H1 (cell line): ENCODE measurements at regions not wholly inside any gene's neighbourhood (a gene's known extent, or its start where the extent isn't known, plus 50 kb on each side); places are given as distances from the start of the nearest gene placed in this dataset.

Experiments
- CTCF ChIA-PET: fragments of 300-600 bp; sonication (Branson Sonifier 250); formaldehyde crosslinking; loops from one replicate; lab custom pipeline; 2021; ENCODE audit not compliant: partially characterized antibody; lab: Charles Lee
- POLR2A ChIA-PET: fragments of 300-600 bp; sonication (Branson Sonifier 250); formaldehyde crosslinking; loops from one replicate; lab custom pipeline; 2021; ENCODE audit warnings: inconsistent platforms; ENCODE audit not compliant: partially characterized antibody; lab: Charles Lee
- DNase-seq, 2 experiments: peaks; one replicate each; pipeline versions ENCODE4 v3.0.0 to v3.0.0-alpha.2; 2010 to 2022; ENCODE audit warnings: low spot score in 2 of 2, low read depth in 1 of 2, mixed read lengths in 1 of 2
- FAIRE-seq: peaks from 2 replicates; lab custom pipeline; 2011; peaks lifted over from hg19 to GRCh38; lab: Jason Lieb, UNC
- H2AFZ ChIP-seq: 2 replicates; pipeline ENCODE4 v1.8.1; 2012; ENCODE audit warnings: low read length, inconsistent platforms
- H2AK5ac ChIP-seq: 2 replicates; pipeline ENCODE4 v1.6.1; 2013; ENCODE audit warnings: low read depth, low read length
- H2BK120ac ChIP-seq: replicated peaks from 2 replicates; pipeline ENCODE3; 2013; ENCODE audit warnings: low read depth, low read length, inconsistent platforms
- H2BK12ac ChIP-seq: 2 replicates; pipeline ENCODE4 v1.6.1; 2013; ENCODE audit warnings: low read depth, low read length
- H2BK15ac ChIP-seq: 2 replicates; pipeline ENCODE4 v1.6.1; 2013; ENCODE audit warnings: low read length
- H2BK20ac ChIP-seq: 2 replicates; pipeline ENCODE4 v1.6.1; 2013; ENCODE audit warnings: low read length
- H2BK5ac ChIP-seq: 2 replicates; pipeline ENCODE4 v1.6.1; 2013; ENCODE audit warnings: low read depth, low read length
- H3K14ac ChIP-seq: 2 replicates; pipeline ENCODE4 v1.6.1; 2013; ENCODE audit warnings: inconsistent platforms; ENCODE audit not compliant: insufficient read length
- H3K18ac ChIP-seq: 2 replicates; pipeline ENCODE4 v1.6.1; 2013; ENCODE audit warnings: low read length; ENCODE audit errors: extremely low read depth
- H3K23ac ChIP-seq: 2 replicates; pipeline ENCODE4 v1.6.1; 2013; ENCODE audit warnings: inconsistent platforms; ENCODE audit not compliant: insufficient read length
- H3K23me2 ChIP-seq: 2 replicates; pipeline ENCODE4 v1.6.1; 2013; ENCODE audit warnings: low read depth, low read length
- H3K27ac ChIP-seq: 2 replicates; pipeline ENCODE4 v1.6.1; 2011; ENCODE audit warnings: low read depth, low read length, inconsistent platforms
- H3K27me3 ChIP-seq, 4 experiments: replicated peaks in 1 of 4; 1 replicate in 1 of 4; 2 replicates in 3 of 4; pipeline versions ENCODE4 v1.6.1 to v1.8.1; 2011 to 2013; ENCODE audit warnings: low read length in 3 of 4, mild to moderate bottlenecking in 3 of 4, inconsistent platforms in 2 of 4, mixed read lengths in 2 of 4, moderate library complexity in 1 of 4; ENCODE audit not compliant: control insufficient read depth in 3 of 4, insufficient read depth in 3 of 4; ENCODE audit errors: extremely low read depth in 1 of 4
- H3K36me3 ChIP-seq, 4 experiments: 2 replicates each; pipeline versions ENCODE4 v1.6.1 to v1.8.1; 2011 to 2013; ENCODE audit warnings: mild to moderate bottlenecking in 4 of 4, low read length in 3 of 4, moderate library complexity in 2 of 4, control low read depth in 1 of 4, inconsistent platforms in 1 of 4; ENCODE audit not compliant: insufficient read depth in 4 of 4, control insufficient read depth in 2 of 4
- H3K4ac ChIP-seq: replicated peaks from 2 replicates; pipeline ENCODE3; 2013; ENCODE audit warnings: low read length, low read depth, mixed read lengths, inconsistent platforms; ENCODE audit not compliant: insufficient read length
- H3K4me1 ChIP-seq, 4 experiments: replicated peaks in 1 of 4; 1 replicate in 1 of 4; 2 replicates in 3 of 4; pipeline versions ENCODE4 v1.6.1 to v1.8.1; 2011 to 2013; ENCODE audit warnings: low read length in 3 of 4, inconsistent platforms in 2 of 4, mixed read lengths in 1 of 4; ENCODE audit not compliant: insufficient read depth in 4 of 4, control insufficient read depth in 3 of 4
- H3K4me2 ChIP-seq, 2 experiments: 2 replicates each; pipeline versions ENCODE4 v1.6.1 to v1.8.1; 2011 to 2013; ENCODE audit warnings: low read depth in 2 of 2, low read length in 2 of 2, control low read depth in 1 of 2, inconsistent platforms in 1 of 2, mild to moderate bottlenecking in 1 of 2; ENCODE audit not compliant: insufficient read depth in 1 of 2
- H3K4me3 ChIP-seq, 4 experiments: fragments of 200-600, 300-600 bp in 1 of 4; sonication (generic), shearing (Covaris generic), sonication (Bioruptor Twin) in 1 of 4; 2 replicates each; pipeline versions ENCODE4 v1.5.1 to v1.8.1; 2011 to 2016; ENCODE audit warnings: low read length in 4 of 4, low read depth in 3 of 4, control low read depth in 2 of 4, inconsistent platforms in 2 of 4, mild to moderate bottlenecking in 2 of 4, mixed read lengths in 1 of 4, moderate library complexity in 1 of 4; ENCODE audit not compliant: insufficient read depth in 2 of 4; ENCODE audit errors: extremely low read depth in 1 of 4
- H3K56ac ChIP-seq: replicated peaks from 2 replicates; pipeline ENCODE3; 2013; ENCODE audit warnings: low read depth, mild to moderate bottlenecking, mixed read lengths, low read length, inconsistent platforms; ENCODE audit not compliant: insufficient read length
- H3K79me1 ChIP-seq: 2 replicates; pipeline ENCODE4 v1.6.1; 2013; ENCODE audit warnings: low read depth, low read length, control low read depth
- H3K79me2 ChIP-seq, 2 experiments: 2 replicates each; pipeline versions ENCODE4 v1.6.1 to v1.8.1; 2012 to 2013; ENCODE audit warnings: low read length in 2 of 2, mild to moderate bottlenecking in 2 of 2, inconsistent platforms in 1 of 2; ENCODE audit not compliant: insufficient read depth in 2 of 2, control insufficient read depth in 1 of 2
- H3K9ac ChIP-seq, 4 experiments: replicated peaks in 1 of 4; 1 replicate in 1 of 4; 2 replicates in 3 of 4; pipeline versions ENCODE4 v1.6.1 to v1.8.1; 2011 to 2013; ENCODE audit warnings: low read depth in 3 of 4, low read length in 3 of 4, control low read depth in 2 of 4, mild to moderate bottlenecking in 2 of 4, moderate library complexity in 2 of 4, inconsistent platforms in 1 of 4; ENCODE audit errors: extremely low read depth in 1 of 4
- H3K9me3 ChIP-seq, 2 experiments: 2 replicates each; pipeline versions ENCODE4 v1.6.1 to v1.8.1; 2012 to 2013; ENCODE audit warnings: mild to moderate bottlenecking in 2 of 2, moderate library complexity in 2 of 2, control low read depth in 1 of 2, inconsistent platforms in 1 of 2, low read depth in 1 of 2, low read length in 1 of 2, mixed read lengths in 1 of 2; ENCODE audit not compliant: insufficient read depth in 2 of 2
- H4K20me1 ChIP-seq, 2 experiments: replicated peaks in 1 of 2; 2 replicates each; pipeline versions ENCODE3 to v1.8.1; 2011 to 2013; ENCODE audit warnings: inconsistent platforms in 2 of 2, low read length in 2 of 2, mild to moderate bottlenecking in 1 of 2; ENCODE audit not compliant: insufficient read depth in 2 of 2, control insufficient read depth in 1 of 2
- H4K5ac ChIP-seq: 2 replicates; pipeline ENCODE4 v1.6.1; 2013; ENCODE audit warnings: low read length, low read depth, mixed read lengths, inconsistent platforms; ENCODE audit not compliant: insufficient read length
- H4K8ac ChIP-seq: 2 replicates; pipeline ENCODE4 v1.8.0; 2013; ENCODE audit warnings: mild to moderate bottlenecking, moderate library complexity, low read length, inconsistent platforms; ENCODE audit not compliant: insufficient read depth; ENCODE audit errors: extremely low read depth
- H4K91ac ChIP-seq: replicated peaks from 2 replicates; pipeline ENCODE3; 2013; ENCODE audit warnings: low read length, mixed read lengths, inconsistent platforms; ENCODE audit not compliant: insufficient read length
- CEBPB ChIP-seq: IDR thresholded peaks from 2 replicates; pipeline ENCODE4 v1.6.1; 2012; ENCODE audit warnings: low read depth, low read length
- CREB1 ChIP-seq: IDR thresholded peaks from 2 replicates; pipeline ENCODE4 v1.6.1; 2012; ENCODE audit warnings: inconsistent platforms
- CTBP2 ChIP-seq: IDR thresholded peaks from 2 replicates; pipeline ENCODE4 v1.7.0; 2011; ENCODE audit warnings: borderline replicate concordance, mild to moderate bottlenecking, moderate library complexity, mixed read lengths, low read length; ENCODE audit not compliant: insufficient read depth, insufficient read length
- EZH2 ChIP-seq: fragments of 200-600 bp; sonication (generic); IDR thresholded peaks from 2 replicates; pipeline ENCODE4 v1.7.1; 2012; ENCODE audit warnings: low read depth, mild to moderate bottlenecking, moderate library complexity, low read length, inconsistent platforms; ENCODE audit not compliant: severe bottlenecking
- FOSL1 ChIP-seq: IDR thresholded peaks from 2 replicates; pipeline ENCODE4 v1.6.1; 2011; ENCODE audit warnings: mild to moderate bottlenecking, low read depth, low read length, moderate library complexity; ENCODE audit not compliant: insufficient read depth
- JUND ChIP-seq: IDR thresholded peaks from 2 replicates; pipeline ENCODE4 v1.6.1; 2011; ENCODE audit warnings: mild to moderate bottlenecking, improper control_type of control experiment, low read length
- KDM4A ChIP-seq: IDR thresholded peaks from one replicate; pipeline ENCODE4 v1.7.1; 2012; ENCODE audit warnings: low read depth, mild to moderate bottlenecking, moderate library complexity, low read length, inconsistent platforms; ENCODE audit not compliant: severe bottlenecking
- NRF1 ChIP-seq: IDR thresholded peaks from 2 replicates; pipeline ENCODE4 v1.6.1; 2011; ENCODE audit warnings: mild to moderate bottlenecking, low read depth, low read length, improper control_type of control experiment
- RAD21 ChIP-seq, 2 experiments: IDR thresholded peaks in 1 of 2; conservative IDR thresholded peaks in 1 of 2; 2 replicates each; pipeline ENCODE4 v1.6.1; 2011; ENCODE audit warnings: low read depth in 2 of 2, low read length in 2 of 2, improper control_type of control experiment in 1 of 2, inconsistent platforms in 1 of 2, mild to moderate bottlenecking in 1 of 2, moderate library complexity in 1 of 2
- RBBP5 ChIP-seq: IDR thresholded peaks from 2 replicates; pipeline ENCODE4 v1.7.1; 2012; ENCODE audit warnings: low read depth, mild to moderate bottlenecking, inconsistent platforms, low read length, moderate library complexity, borderline replicate concordance
- SRF ChIP-seq: IDR thresholded peaks from 2 replicates; pipeline ENCODE4 v1.6.1; 2011; ENCODE audit warnings: mild to moderate bottlenecking, low read depth, low read length, moderate library complexity
- TAF7 ChIP-seq: optimal IDR thresholded peaks from 2 replicates; pipeline ENCODE3; 2011; ENCODE audit warnings: low read depth, mild to moderate bottlenecking, inconsistent platforms, low read length, moderate library complexity, borderline replicate concordance
- WGBS, 2 experiments: shearing (Covaris generic) in 1 of 2; methylation state at CpG; one replicate each; pipeline versions ENCODE4 v1.1.6 to v1.1.7; 2013 to 2015; ENCODE audit warnings: low lambda C conversion rate in 2 of 2, mixed read lengths in 2 of 2, inconsistent platforms in 1 of 2, low coverage in 1 of 2, missing lambda C conversion rate in 1 of 2; ENCODE audit not compliant: insufficient replicate concordance in 2 of 2, insufficient coverage in 1 of 2, insufficient read length in 1 of 2; ENCODE audit errors: extremely low coverage in 1 of 2, missing lambda C conversion rate in 1 of 2; 5-methylcytosine and 5-hydroxymethylcytosine counted together
- TF ChIP-seq, protein P1 (sequence below): IDR thresholded peaks from 2 replicates; pipeline ENCODE4 v1.6.1; 2012; ENCODE audit warnings: low read length, inconsistent platforms

DNA sequence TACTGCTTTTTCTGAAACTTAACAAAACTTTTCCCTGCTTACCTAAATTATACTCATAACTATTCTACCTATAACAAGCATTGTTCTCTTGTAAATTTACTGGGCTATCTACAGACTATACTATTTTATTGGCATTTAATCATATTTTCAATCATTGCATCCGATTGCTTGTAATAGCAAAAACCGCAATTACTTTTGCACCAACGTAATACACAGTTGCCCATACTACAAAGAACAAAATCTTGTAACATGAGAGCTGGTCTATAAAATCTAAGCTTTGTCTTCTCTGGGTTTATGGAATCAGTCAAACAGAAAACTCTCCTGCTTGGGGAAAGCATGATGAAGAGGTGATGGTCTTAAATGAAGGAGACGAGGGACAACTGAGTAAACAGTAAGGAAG lies 463.4 kb upstream of the ST6GAL2 start:
- Histone ChIP-seq H3K56ac (no peak overlapping the region), H2BK12ac (no peak overlapping the region), H3K4me1 (no peaks in the 10 kb centered on the region), H2AFZ (no peak overlapping the region), H3K36me3 (no peaks in the 10 kb centered on the region), H3K18ac (no peak overlapping the region), H3K79me2 (no peaks in the 10 kb centered on the region), H3K9ac (no peak overlapping the region), H4K91ac (no peak overlapping the region), H2BK15ac (no peak overlapping the region), H3K4me2 (no peak overlapping the region), H2BK120ac (no peak overlapping the region), H3K9me3 (no peaks in the 10 kb centered on the region), H3K27me3 (no peaks in the 10 kb centered on the region), H4K20me1 (no peaks in the 10 kb centered on the region), H2BK20ac (no peak overlapping the region), H2AK5ac (no peak overlapping the region), H3K4me3 (no peak overlapping the region), H3K23me2 (no peaks in the 10 kb centered on the region), H2BK5ac (no peak overlapping the region), H3K27ac (no peak overlapping the region), H3K14ac (no peak overlapping the region), H3K4ac (no peak overlapping the region), H4K5ac (no peak overlapping the region), H3K79me1 (no peaks in the 10 kb centered on the region), H4K8ac (no peak overlapping the region), H3K23ac (no peak overlapping the region)
- no peak for FAIRE-seq
- ChIA-PET CTCF (interaction anchor here (0.5 kb wide), 1 partner anchor 256 kb away, joined by 3 read pairs; no protein-coding TSS in a partner anchor), POLR2A (no interaction called here)
- DNase-seq, result no peak
- 94% methylated on average over 4 of the region's 4 CpGs; no CpG with 5 or more reads in 1 of the 2 experiments for WGBS, 2 experiments
- no peak for TF ChIP-seq EZH2
- TF ChIP-seq CEBPB, result no peak
- TF ChIP-seq, protein P1, sequence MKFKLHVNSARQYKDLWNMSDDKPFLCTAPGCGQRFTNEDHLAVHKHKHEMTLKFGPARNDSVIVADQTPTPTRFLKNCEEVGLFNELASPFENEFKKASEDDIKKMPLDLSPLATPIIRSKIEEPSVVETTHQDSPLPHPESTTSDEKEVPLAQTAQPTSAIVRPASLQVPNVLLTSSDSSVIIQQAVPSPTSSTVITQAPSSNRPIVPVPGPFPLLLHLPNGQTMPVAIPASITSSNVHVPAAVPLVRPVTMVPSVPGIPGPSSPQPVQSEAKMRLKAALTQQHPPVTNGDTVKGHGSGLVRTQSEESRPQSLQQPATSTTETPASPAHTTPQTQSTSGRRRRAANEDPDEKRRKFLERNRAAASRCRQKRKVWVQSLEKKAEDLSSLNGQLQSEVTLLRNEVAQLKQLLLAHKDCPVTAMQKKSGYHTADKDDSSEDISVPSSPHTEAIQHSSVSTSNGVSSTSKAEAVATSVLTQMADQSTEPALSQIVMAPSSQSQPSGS, result no peak
- TF ChIP-seq RBBP5, result no peak
- no peak for TF ChIP-seq SRF
- no peak for TF ChIP-seq JUND
- no peak for TF ChIP-seq NRF1
- no peak for TF ChIP-seq CREB1
- no peak for TF ChIP-seq TAF7
- TF ChIP-seq FOSL1, result no peak
- TF ChIP-seq CTBP2, result no peak
- no peak for TF ChIP-seq KDM4A
- no peak for TF ChIP-seq RAD21 (IDR thresholded peaks at IDR 0.05 in 1 of 2, conservative IDR thresholded peaks at IDR 0.05 in 1 of 2; ENCODE audit: low read depth in 2 of 2, low read length in 2 of 2)
